ENCODE measurements at regions not wholly inside any gene's neighbourhood (a gene's known extent, or its start where the extent isn't known, plus 50 kb on each side); places are given as distances from the start of the nearest gene placed in this dataset.

DNA sequence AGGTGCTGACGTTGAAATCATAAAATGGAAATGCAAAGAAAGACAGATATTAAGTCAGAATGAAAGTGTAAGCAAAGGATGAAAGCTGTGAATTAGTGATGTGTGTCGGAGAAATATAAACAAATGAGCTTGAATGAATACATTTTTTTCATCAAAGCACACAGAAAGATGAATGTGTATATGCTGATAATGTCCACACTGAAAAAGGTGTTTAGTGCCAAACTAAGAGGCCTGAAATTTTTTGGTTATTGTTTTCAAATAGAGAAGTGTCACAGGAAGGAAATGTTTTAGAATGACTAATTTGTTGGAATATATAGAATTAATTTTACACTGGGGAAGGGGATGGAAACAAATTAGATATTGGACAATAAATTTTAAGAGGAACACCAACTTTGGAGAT is 1217.6 kb downstream of the PCDH18 start:
- TF ChIP-seq, protein P1, sequence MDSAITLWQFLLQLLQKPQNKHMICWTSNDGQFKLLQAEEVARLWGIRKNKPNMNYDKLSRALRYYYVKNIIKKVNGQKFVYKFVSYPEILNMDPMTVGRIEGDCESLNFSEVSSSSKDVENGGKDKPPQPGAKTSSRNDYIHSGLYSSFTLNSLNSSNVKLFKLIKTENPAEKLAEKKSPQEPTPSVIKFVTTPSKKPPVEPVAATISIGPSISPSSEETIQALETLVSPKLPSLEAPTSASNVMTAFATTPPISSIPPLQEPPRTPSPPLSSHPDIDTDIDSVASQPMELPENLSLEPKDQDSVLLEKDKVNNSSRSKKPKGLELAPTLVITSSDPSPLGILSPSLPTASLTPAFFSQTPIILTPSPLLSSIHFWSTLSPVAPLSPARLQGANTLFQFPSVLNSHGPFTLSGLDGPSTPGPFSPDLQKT (IDR thresholded peaks at IDR 0.05; ENCODE audit: borderline replicate concordance, low read depth, low read length) = no peak
- TF ChIP-seq, protein P2, sequence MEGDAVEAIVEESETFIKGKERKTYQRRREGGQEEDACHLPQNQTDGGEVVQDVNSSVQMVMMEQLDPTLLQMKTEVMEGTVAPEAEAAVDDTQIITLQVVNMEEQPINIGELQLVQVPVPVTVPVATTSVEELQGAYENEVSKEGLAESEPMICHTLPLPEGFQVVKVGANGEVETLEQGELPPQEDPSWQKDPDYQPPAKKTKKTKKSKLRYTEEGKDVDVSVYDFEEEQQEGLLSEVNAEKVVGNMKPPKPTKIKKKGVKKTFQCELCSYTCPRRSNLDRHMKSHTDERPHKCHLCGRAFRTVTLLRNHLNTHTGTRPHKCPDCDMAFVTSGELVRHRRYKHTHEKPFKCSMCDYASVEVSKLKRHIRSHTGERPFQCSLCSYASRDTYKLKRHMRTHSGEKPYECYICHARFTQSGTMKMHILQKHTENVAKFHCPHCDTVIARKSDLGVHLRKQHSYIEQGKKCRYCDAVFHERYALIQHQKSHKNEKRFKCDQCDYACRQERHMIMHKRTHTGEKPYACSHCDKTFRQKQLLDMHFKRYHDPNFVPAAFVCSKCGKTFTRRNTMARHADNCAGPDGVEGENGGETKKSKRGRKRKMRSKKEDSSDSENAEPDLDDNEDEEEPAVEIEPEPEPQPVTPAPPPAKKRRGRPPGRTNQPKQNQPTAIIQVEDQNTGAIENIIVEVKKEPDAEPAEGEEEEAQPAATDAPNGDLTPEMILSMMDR (tag by site-specific recombination; IDR thresholded peaks at IDR 0.05) = no peak
- no peak for TF ChIP-seq ZBTB21 (tag by site-specific recombination; IDR thresholded peaks at IDR 0.05)
- no peak for TF ChIP-seq ZNF76 (tag by site-specific recombination; IDR thresholded peaks at IDR 0.05; ENCODE audit: borderline replicate concordance, low read depth)
- TF ChIP-seq ZNF19 (tag by site-specific recombination; IDR thresholded peaks at IDR 0.05; ENCODE audit: low read depth) = no peak
- TF ChIP-seq ZBTB8A (tag by site-specific recombination; IDR thresholded peaks at IDR 0.05) = no peak
- no peak for TF ChIP-seq ZNF37A (tag by site-specific recombination; IDR thresholded peaks at IDR 0.05)
- TF ChIP-seq, protein P3, sequence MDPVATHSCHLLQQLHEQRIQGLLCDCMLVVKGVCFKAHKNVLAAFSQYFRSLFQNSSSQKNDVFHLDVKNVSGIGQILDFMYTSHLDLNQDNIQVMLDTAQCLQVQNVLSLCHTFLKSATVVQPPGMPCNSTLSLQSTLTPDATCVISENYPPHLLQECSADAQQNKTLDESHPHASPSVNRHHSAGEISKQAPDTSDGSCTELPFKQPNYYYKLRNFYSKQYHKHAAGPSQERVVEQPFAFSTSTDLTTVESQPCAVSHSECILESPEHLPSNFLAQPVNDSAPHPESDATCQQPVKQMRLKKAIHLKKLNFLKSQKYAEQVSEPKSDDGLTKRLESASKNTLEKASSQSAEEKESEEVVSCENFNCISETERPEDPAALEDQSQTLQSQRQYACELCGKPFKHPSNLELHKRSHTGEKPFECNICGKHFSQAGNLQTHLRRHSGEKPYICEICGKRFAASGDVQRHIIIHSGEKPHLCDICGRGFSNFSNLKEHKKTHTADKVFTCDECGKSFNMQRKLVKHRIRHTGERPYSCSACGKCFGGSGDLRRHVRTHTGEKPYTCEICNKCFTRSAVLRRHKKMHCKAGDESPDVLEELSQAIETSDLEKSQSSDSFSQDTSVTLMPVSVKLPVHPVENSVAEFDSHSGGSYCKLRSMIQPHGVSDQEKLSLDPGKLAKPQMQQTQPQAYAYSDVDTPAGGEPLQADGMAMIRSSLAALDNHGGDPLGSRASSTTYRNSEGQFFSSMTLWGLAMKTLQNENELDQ (tag by site-specific recombination; IDR thresholded peaks at IDR 0.05; ENCODE audit: low read depth) = no peak
- TF ChIP-seq ZNF558 (tag by site-specific recombination; IDR thresholded peaks at IDR 0.05) = no peak
- no peak for TF ChIP-seq RBAK (tag by site-specific recombination; IDR thresholded peaks at IDR 0.05)
- no peak for TF ChIP-seq ZNF302 (tag by site-specific recombination; IDR thresholded peaks at IDR 0.05; ENCODE audit: low read depth)
- no peak for TF ChIP-seq ZNF621 (tag by site-specific recombination; IDR thresholded peaks at IDR 0.05)
